PC-9 (cell line): ENCODE measurements at regions not wholly inside any gene's neighbourhood (a gene's known extent, or its start where the extent isn't known, plus 50 kb on each side); places are given as distances from the start of the nearest gene placed in this dataset.
"Not testable (repeated sequence)": the region's sequence is repeated elsewhere in the genome, so short reads cannot be mapped to it uniquely, and the experiment has no call there.

Experiments used
- CTCF ChIP-seq: fragments of 200-600 bp; sonication (generic); conservative IDR thresholded peaks from 2 replicates; pipeline ENCODE4 v1.6.1; 2017; ENCODE audit warnings: mixed run types, antibody characterized with exemption, mild to moderate bottlenecking, moderate library complexity
- EZH2 ChIP-seq: fragments of 200-600 bp; sonication (generic); IDR thresholded peaks from 2 replicates; pipeline ENCODE4 v1.8.0; 2017; ENCODE audit warnings: antibody characterized with exemption, low read depth

- TF ChIP-seq CTCF, EZH2: not testable (repeated sequence)
Measured at GRCh38 chr7:76829233-76829632, 202.2 kb upstream of the POMZP3 start.
